Hepatocyte (in vitro differentiated cells): ENCODE measurements at regions not wholly inside any gene's neighbourhood (a gene's known extent, or its start where the extent isn't known, plus 50 kb on each side); places are given as distances from the start of the nearest gene placed in this dataset.

Source experiments
- DNase-seq: peaks from one replicate; pipeline ENCODE4 v3.0.0-alpha.2; 2016; ENCODE audit warnings: low spot score
- H2AFZ ChIP-seq: fragments of 200-600 bp; sonication (generic); 2 replicates; pipeline ENCODE4 v1.6.0; 2016; ENCODE audit warnings: antibody characterized with exemption, mild to moderate bottlenecking
- H3K27ac ChIP-seq: fragments of 200-600 bp; sonication (generic); 2 replicates; pipeline ENCODE4 v1.5.1; 2016; ENCODE audit warnings: mild to moderate bottlenecking
- H3K27me3 ChIP-seq: fragments of 200-600 bp; sonication (generic); 2 replicates; pipeline ENCODE4 v1.6.1; 2016
- H3K36me3 ChIP-seq: fragments of 200-600 bp; sonication (generic); replicated peaks from 2 replicates; pipeline ENCODE4 v1.5.1; 2016; ENCODE audit warnings: low read depth; ENCODE audit not compliant: insufficient read depth
- H3K4me1 ChIP-seq: fragments of 200-600 bp; sonication (generic); 2 replicates; pipeline ENCODE4 v1.5.1; 2016; ENCODE audit warnings: mild to moderate bottlenecking, moderate library complexity; ENCODE audit not compliant: insufficient read depth
- H3K4me2 ChIP-seq: fragments of 200-600 bp; sonication (generic); 2 replicates; pipeline ENCODE4 v1.6.0; 2016
- H3K4me3 ChIP-seq: fragments of 200-600 bp; sonication (generic); 2 replicates; pipeline ENCODE4 v1.5.1; 2016; ENCODE audit warnings: mild to moderate bottlenecking
- H3K79me2 ChIP-seq: fragments of 200-600 bp; sonication (generic); 2 replicates; pipeline ENCODE4 v1.6.0; 2017; ENCODE audit warnings: mild to moderate bottlenecking
- H3K9me2 ChIP-seq: fragments of 200-600 bp; sonication (generic); replicated peaks from 2 replicates; pipeline ENCODE4 v1.6.0; 2017; ENCODE audit warnings: mild to moderate bottlenecking; ENCODE audit not compliant: insufficient read depth
- H3K9me3 ChIP-seq: fragments of 200-600 bp; sonication (generic); 2 replicates; pipeline ENCODE4 v1.5.1; 2016; ENCODE audit warnings: low read depth, mild to moderate bottlenecking
- H4K20me1 ChIP-seq: fragments of 200-600 bp; sonication (generic); 2 replicates; pipeline ENCODE4 v1.6.0; 2016; ENCODE audit warnings: mild to moderate bottlenecking; ENCODE audit not compliant: insufficient read depth, poor library complexity, severe bottlenecking
- EZH2 ChIP-seq: fragments of 200-600 bp; sonication (generic); IDR thresholded peaks from 2 replicates; pipeline ENCODE4 v1.6.1; 2016; ENCODE audit warnings: antibody characterized with exemption, mild to moderate bottlenecking, borderline replicate concordance
- EZH2phosphoT487 ChIP-seq: fragments of 200-600 bp; sonication (generic); IDR thresholded peaks from one replicate; pipeline ENCODE4 v1.6.1; 2018; ENCODE audit warnings: antibody characterized with exemption, mild to moderate bottlenecking, low read depth, moderate library complexity; ENCODE audit not compliant: unreplicated experiment, severe bottlenecking
- WGBS: methylation state at CpG from one replicate; pipeline ENCODE4 v1.1.6; 2016; ENCODE audit warnings: low lambda C conversion rate; ENCODE audit errors: missing lambda C conversion rate; 5-methylcytosine and 5-hydroxymethylcytosine counted together
- TF ChIP-seq, protein P1 (sequence below): fragments of 200-600 bp; sonication (generic); IDR thresholded peaks from 2 replicates; pipeline ENCODE4 v1.5.1; 2016; ENCODE audit warnings: antibody characterized with exemption, mild to moderate bottlenecking; ENCODE audit not compliant: poor library complexity

DNA sequence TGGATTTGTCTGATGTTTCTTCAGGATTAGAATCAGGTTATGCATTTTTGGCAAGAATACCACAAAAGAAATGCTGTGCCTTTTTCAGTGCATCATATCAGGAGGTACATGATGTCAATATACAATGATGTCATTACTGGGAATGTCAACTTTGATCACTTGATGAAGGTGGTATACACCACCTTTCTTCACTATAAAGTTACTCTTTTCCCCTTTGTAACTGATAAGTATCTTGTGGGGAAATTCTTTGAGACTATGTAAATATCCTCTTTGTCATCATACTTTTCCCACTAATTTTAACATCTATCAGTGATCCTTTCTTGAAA lies 65.9 kb upstream of the TCF7L2 start:
- Histone ChIP-seq H3K9me2 (no peaks in the 10 kb centered on the region), H3K9me3 (no peaks in the 10 kb centered on the region), H2AFZ (no peak overlapping the region), H3K4me1 (no peaks in the 10 kb centered on the region), H3K27me3 (no peaks in the 10 kb centered on the region), H3K79me2 (no peaks in the 10 kb centered on the region), H4K20me1 (no peaks in the 10 kb centered on the region), H3K27ac (no peak overlapping the region), H3K36me3 (no peaks in the 10 kb centered on the region), H3K4me2 (no peak overlapping the region), H3K4me3 (no peak overlapping the region)
- DNase-seq = no peak
- no peak for TF ChIP-seq EZH2phosphoT487
- TF ChIP-seq, protein P1, sequence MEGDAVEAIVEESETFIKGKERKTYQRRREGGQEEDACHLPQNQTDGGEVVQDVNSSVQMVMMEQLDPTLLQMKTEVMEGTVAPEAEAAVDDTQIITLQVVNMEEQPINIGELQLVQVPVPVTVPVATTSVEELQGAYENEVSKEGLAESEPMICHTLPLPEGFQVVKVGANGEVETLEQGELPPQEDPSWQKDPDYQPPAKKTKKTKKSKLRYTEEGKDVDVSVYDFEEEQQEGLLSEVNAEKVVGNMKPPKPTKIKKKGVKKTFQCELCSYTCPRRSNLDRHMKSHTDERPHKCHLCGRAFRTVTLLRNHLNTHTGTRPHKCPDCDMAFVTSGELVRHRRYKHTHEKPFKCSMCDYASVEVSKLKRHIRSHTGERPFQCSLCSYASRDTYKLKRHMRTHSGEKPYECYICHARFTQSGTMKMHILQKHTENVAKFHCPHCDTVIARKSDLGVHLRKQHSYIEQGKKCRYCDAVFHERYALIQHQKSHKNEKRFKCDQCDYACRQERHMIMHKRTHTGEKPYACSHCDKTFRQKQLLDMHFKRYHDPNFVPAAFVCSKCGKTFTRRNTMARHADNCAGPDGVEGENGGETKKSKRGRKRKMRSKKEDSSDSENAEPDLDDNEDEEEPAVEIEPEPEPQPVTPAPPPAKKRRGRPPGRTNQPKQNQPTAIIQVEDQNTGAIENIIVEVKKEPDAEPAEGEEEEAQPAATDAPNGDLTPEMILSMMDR = no peak
- no peak for TF ChIP-seq EZH2

DNA sequence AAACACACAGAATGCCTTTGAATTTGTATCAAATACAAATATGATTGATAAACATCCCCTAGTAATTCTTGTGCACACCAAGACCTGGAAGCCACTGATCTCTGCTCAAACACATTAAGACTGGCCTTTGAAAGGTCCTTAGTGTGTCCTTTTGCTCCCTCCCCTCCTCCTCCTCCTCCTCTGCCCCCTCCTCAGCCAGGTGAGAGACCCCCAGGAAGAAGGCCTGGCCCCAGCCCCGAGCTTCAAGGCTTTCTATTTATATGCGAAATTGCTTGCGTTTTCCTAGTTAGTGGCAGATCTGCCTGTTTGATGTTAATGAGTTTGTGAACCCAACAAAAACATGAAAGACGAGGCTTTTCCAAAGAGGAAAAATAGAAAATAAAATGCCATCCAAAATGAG lies 63.6 kb upstream of the TCF7L2 start:
- WGBS = 79% methylated on average over 4 of the region's 4 CpGs
- H3K4me2 ChIP-seq = no peak overlapping the region
- DNase-seq = no peak

DNA sequence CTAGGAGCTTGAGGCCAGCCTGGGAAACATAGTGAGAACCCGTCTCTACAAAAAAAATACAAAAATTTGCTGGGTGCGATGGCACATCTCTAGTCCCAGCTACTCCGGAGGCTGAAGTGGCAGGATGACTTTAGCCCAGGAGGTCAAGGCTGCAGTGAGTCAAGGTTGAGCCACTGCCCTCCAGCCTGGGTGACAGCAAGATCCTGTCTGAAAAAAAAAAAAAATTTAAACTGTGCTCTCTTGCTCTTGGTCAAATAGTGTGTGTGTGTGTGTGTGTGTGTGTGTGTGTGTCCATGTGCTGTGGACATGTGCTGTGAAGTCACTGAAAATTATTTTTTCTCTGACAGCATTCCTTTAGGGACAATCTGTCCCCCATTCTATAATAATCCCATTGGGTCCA lies 62.1 kb upstream of the TCF7L2 start:
- Histone ChIP-seq H3K27ac (no peak overlapping the region), H3K27me3 (no peaks in the 10 kb centered on the region), H2AFZ (no peak overlapping the region), H3K36me3 (no peaks in the 10 kb centered on the region), H3K79me2 (no peaks in the 10 kb centered on the region), H3K9me3 (no peaks in the 10 kb centered on the region), H4K20me1 (no peaks in the 10 kb centered on the region), H3K4me1 (no peaks in the 10 kb centered on the region), H3K4me3 (no peak overlapping the region), H3K4me2 (no peak overlapping the region), H3K9me2 (no peaks in the 10 kb centered on the region)
- WGBS = 84% methylated on average over 3 of the region's 3 CpGs
- DNase-seq = no peak
- TF ChIP-seq EZH2 (no peak), EZH2phosphoT487 (no peak)
- TF ChIP-seq, protein P1 = no peak

More for the DNA sequence above, 63.6 kb upstream of the TCF7L2 start:
- no peaks in the 10 kb centered on the region for H3K9me2 ChIP-seq
- no peaks in the 10 kb centered on the region for H3K27me3 ChIP-seq
- H3K79me2 ChIP-seq = no peaks in the 10 kb centered on the region
- H2AFZ ChIP-seq = no peak overlapping the region
- H3K4me3 ChIP-seq = no peak overlapping the region
- no peaks in the 10 kb centered on the region for H3K4me1 ChIP-seq
- H3K36me3 ChIP-seq = no peaks in the 10 kb centered on the region
- H4K20me1 ChIP-seq = no peaks in the 10 kb centered on the region
- no peaks in the 10 kb centered on the region for H3K9me3 ChIP-seq
- H3K27ac ChIP-seq = no peak overlapping the region
- TF ChIP-seq EZH2 (no peak), EZH2phosphoT487 (no peak)
- TF ChIP-seq, protein P1 = no peak

DNA sequence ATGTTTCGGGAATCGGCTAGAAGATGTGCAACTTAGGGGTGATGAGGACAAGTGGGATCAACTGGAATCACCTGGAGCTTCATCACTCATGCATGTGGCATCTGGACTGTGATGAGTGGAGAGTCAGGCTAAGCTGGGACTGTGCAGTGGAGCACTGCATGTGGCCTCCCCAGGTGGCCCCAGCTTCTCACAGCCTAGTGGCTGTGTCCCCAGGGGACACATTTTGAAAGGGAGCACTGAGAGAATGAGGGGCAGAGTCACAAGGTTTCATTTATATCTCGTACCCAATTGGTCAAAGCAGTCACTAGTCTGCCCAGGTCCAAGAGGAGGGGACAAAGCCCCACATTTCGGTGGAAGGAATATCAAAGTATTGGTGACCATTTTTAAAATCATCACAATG lies 54.8 kb upstream of the TCF7L2 start:
- no peaks in the 10 kb centered on the region for H3K79me2 ChIP-seq
- no peak overlapping the region for H2AFZ ChIP-seq
- no peaks in the 10 kb centered on the region for H3K9me2 ChIP-seq
- H3K4me2 ChIP-seq = no peak overlapping the region
- DNase-seq = no peak
- H3K4me1 ChIP-seq = peaks cover 13% of the 10 kb centered on the region
- no peaks in the 10 kb centered on the region for H3K9me3 ChIP-seq
- no peaks in the 10 kb centered on the region for H4K20me1 ChIP-seq
- TF ChIP-seq EZH2 (no peak), EZH2phosphoT487 (no peak)
- TF ChIP-seq, protein P1 = no peak
- 95% methylated on average over 4 of the region's 4 CpGs for WGBS
- no peaks in the 10 kb centered on the region for H3K27me3 ChIP-seq
- no peak overlapping the region for H3K27ac ChIP-seq
- no peaks in the 10 kb centered on the region for H3K36me3 ChIP-seq
- no peak overlapping the region for H3K4me3 ChIP-seq
